RWPE2 (cell line): ENCODE measurements at regions not wholly inside any gene's neighbourhood (a gene's known extent, or its start where the extent isn't known, plus 50 kb on each side); places are given as distances from the start of the nearest gene placed in this dataset.

Experiments used
- ATAC-seq: fragments of 200-7000 bp; cut with Tn5 transposase; 3 replicates; pipeline ENCODE4 v1.9.1; 2021; ENCODE audit warnings: low read depth
- DNase-seq: peaks from one replicate; pipeline ENCODE4 v3.0.0-alpha.2; 2020; ENCODE audit warnings: low spot score
- H3K27ac ChIP-seq: fragments of 450-650 bp; 2 replicates; pipeline ENCODE4 v1.5.1; 2017; ENCODE audit warnings: mild to moderate bottlenecking; ENCODE audit not compliant: poor library complexity, severe bottlenecking
- H3K27me3 ChIP-seq: fragments of 250-450 bp; sonication (Bioruptor Pico); 2 replicates; pipeline ENCODE4 v1.5.1; 2021; ENCODE audit warnings: mild to moderate bottlenecking, moderate library complexity; ENCODE audit not compliant: insufficient read depth, poor library complexity, severe bottlenecking
- H3K36me3 ChIP-seq: fragments of 250-450 bp; sonication (Bioruptor Pico); 2 replicates; pipeline ENCODE4 v1.5.1; 2020; ENCODE audit warnings: low read depth, mild to moderate bottlenecking, moderate library complexity
- H3K4me1 ChIP-seq: fragments of 250-450 bp; sonication (Bioruptor Pico); 2 replicates; pipeline ENCODE4 v1.5.1; 2021; ENCODE audit warnings: mild to moderate bottlenecking, moderate library complexity; ENCODE audit not compliant: insufficient read depth, poor library complexity, severe bottlenecking
- H3K4me3 ChIP-seq: fragments of 250-450 bp; sonication (Bioruptor Pico); 2 replicates; pipeline ENCODE4 v1.5.1; 2021; ENCODE audit warnings: mild to moderate bottlenecking, moderate library complexity; ENCODE audit not compliant: severe bottlenecking
- H3K9me3 ChIP-seq: fragments of 250-450 bp; sonication (Bioruptor Pico); 2 replicates; pipeline ENCODE4 v1.5.1; 2021; ENCODE audit warnings: mild to moderate bottlenecking, moderate library complexity; ENCODE audit not compliant: severe bottlenecking
- CTCF ChIP-seq: fragments of 450-650 bp; IDR thresholded peaks from one replicate; pipeline ENCODE4 v1.5.1; 2017; ENCODE audit warnings: mild to moderate bottlenecking, moderate library complexity; ENCODE audit not compliant: poor library complexity, severe bottlenecking

- DNase-seq, result no peak
- Histone ChIP-seq H3K27me3 (no peaks in the 10 kb centered on the region), H3K9me3 (no peaks in the 10 kb centered on the region), H3K4me3 (no peak overlapping the region), H3K4me1 (no peaks in the 10 kb centered on the region), H3K36me3 (no peaks in the 10 kb centered on the region), H3K27ac (no peak overlapping the region)
- no peak for TF ChIP-seq CTCF
- no peak for ATAC-seq
Measured at GRCh38 chr2:123136419-123136818, 888.7 kb upstream of the CNTNAP5 start.

GRCh38 chr2:123144082-123144481 lies 881.0 kb upstream of the CNTNAP5 start:
- DNase-seq (no peak), ATAC-seq (no peak)
- Histone ChIP-seq H3K36me3 (no peaks in the 10 kb centered on the region), H3K4me3 (no peak overlapping the region), H3K27me3 (no peaks in the 10 kb centered on the region), H3K9me3 (no peaks in the 10 kb centered on the region), H3K27ac (no peak overlapping the region), H3K4me1 (no peaks in the 10 kb centered on the region)
- TF ChIP-seq CTCF, result no peak

DNA sequence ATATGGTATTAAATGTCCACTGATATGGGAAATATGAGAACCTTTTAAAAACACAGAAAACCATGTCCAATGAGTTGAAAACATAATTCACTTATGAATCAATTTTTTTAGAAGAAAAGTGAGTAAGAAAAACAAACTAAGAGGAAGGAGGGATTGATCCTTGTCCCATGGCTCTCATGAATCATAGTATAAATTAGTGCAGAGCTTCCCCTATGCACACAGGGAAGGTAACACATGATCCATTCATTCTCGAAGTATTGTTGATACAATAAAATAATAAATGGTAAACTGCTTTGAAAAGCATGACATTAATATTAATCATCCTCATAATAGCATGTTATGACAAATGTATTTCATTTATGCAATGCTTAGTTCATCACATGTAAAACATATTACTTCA lies 872.0 kb upstream of the CNTNAP5 start:
- DNase-seq, result no peak
- TF ChIP-seq CTCF, result no peak
- Histone ChIP-seq H3K9me3 (no peaks in the 10 kb centered on the region), H3K36me3 (no peaks in the 10 kb centered on the region), H3K4me1 (no peaks in the 10 kb centered on the region), H3K27me3 (no peaks in the 10 kb centered on the region), H3K27ac (no peak overlapping the region), H3K4me3 (no peak overlapping the region)
- no peak for ATAC-seq

DNA sequence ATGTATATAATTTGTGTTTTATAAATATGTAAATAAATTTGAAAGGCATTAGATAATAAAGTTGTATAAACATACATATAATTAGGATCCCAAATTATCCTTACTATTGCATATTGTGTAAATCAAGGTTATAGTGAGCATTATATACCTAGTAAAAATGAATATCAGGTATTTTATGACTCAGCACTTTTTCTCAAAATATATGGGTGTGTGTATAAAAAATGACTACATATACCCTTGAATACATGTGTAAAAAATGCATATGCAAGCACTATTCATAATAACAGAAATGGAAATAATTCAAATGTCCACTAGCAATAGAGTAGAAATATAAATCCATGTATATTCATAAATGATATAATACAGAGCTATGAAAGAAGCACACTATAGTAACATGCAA lies 870.9 kb upstream of the CNTNAP5 start:
- no peak for TF ChIP-seq CTCF
- H3K27me3 ChIP-seq, result peaks cover 4% of the 10 kb centered on the region
- no peaks in the 10 kb centered on the region for H3K9me3 ChIP-seq
- H3K27ac ChIP-seq, result no peak overlapping the region
- ATAC-seq (no peak), DNase-seq (no peak)
- H3K4me1 ChIP-seq, result no peaks in the 10 kb centered on the region
- no peaks in the 10 kb centered on the region for H3K36me3 ChIP-seq
- H3K4me3 ChIP-seq, result no peak overlapping the region

- ATAC-seq, result no peak
- Histone ChIP-seq H3K4me3 (no peak overlapping the region), H3K4me1 (no peaks in the 10 kb centered on the region), H3K9me3 (no peaks in the 10 kb centered on the region), H3K27me3 (peaks cover 4% of the 10 kb centered on the region), H3K27ac (no peak overlapping the region), H3K36me3 (no peaks in the 10 kb centered on the region)
- no peak for TF ChIP-seq CTCF
- no peak for DNase-seq
Measured at GRCh38 chr2:123157016-123157415, 868.1 kb upstream of the CNTNAP5 start.
